ENCODE measurements at regions not wholly inside any gene's neighbourhood (a gene's known extent, or its start where the extent isn't known, plus 50 kb on each side); places are given as distances from the start of the nearest gene placed in this dataset.

- Histone ChIP-seq H4K8ac (ENCODE audit: low read depth, low read length) (no peak overlapping the region), H3K36me3 (replicated peaks in 1 of 2; ENCODE audit: control insufficient read depth in 2 of 2, insufficient read depth in 2 of 2, low read length in 2 of 2) (no peaks in the 10 kb centered on the region), H3K4me2 (ENCODE audit: insufficient read depth, low read length, poor library complexity, severe bottlenecking) (no peak overlapping the region), H3K9me3 (replicated peaks in 1 of 2; ENCODE audit: control insufficient read depth in 2 of 2, insufficient read depth in 1 of 2, low read depth in 1 of 2, low read length in 2 of 2) (no peaks in the 10 kb centered on the region), H3K23ac (ENCODE audit: low read depth, low read length, poor library complexity) (no peak overlapping the region), H2BK5ac (ENCODE audit: low read length) (no peak overlapping the region), H2AK5ac (ENCODE audit: low read depth, low read length) (no peak overlapping the region), H3K27me3 (ENCODE audit: control insufficient read depth in 3 of 3, insufficient read depth in 3 of 3, low read depth in 1 of 3, low read length in 3 of 3) (no peaks in the 10 kb centered on the region), H3K18ac (ENCODE audit: low read length) (no peak overlapping the region), H3K4ac (ENCODE audit: low read length) (no peak overlapping the region), H4K91ac (ENCODE audit: low read depth, low read length, poor library complexity) (no peak overlapping the region), H3K4me1 (ENCODE audit: control insufficient read depth in 2 of 2, insufficient read depth in 1 of 2, low read depth in 1 of 2, low read length in 2 of 2) (no peaks in the 10 kb centered on the region), H3K14ac (ENCODE audit: low read length) (no peak overlapping the region), H2AFZ (ENCODE audit: low read length) (no peak overlapping the region), H3K27ac (replicated peaks; ENCODE audit: low read length) (no peak overlapping the region), H3K9ac (ENCODE audit: low read depth, low read length, poor library complexity) (no peak overlapping the region), H2BK12ac (ENCODE audit: low read length) (no peak overlapping the region), H3K4me3 (ENCODE audit: low read length in 2 of 2) (no peak overlapping the region), H2BK120ac (ENCODE audit: low read depth, low read length) (no peak overlapping the region), H2BK15ac (ENCODE audit: low read length) (no peak overlapping the region), H3K79me1 (ENCODE audit: low read depth, low read length) (no peaks in the 10 kb centered on the region)
- DNase-seq (ENCODE audit: low spot score), result no peak
These were observed 128.4 kb downstream of the ARL4A start for GRCh38 chr7:12815871-12816270.

DNA sequence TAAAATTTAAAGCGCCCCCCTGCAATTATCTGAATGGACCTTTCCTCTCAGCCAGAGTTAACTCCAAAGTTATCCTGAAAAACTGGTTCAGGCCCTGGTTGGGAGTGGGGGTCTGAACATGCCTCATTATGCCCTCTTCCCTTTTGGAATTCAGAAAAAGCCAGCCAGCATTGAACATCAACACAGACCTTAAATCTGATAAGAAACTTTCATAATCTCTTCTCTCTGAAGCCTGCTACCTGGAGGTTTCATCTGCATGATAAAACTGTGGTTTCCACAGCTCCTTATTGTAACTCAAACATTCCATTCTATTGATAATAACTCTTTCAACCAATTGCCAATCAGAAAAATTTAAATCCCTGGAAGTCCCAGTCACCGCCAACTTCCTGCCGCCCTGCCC is 133.3 kb downstream of the ARL4A start:
- H3K4me3 ChIP-seq (ENCODE audit: low read length in 2 of 2), result no peak overlapping the region
- no peak overlapping the region for H3K18ac ChIP-seq (ENCODE audit: low read length)
- peaks cover 0 to 11% of the 10 kb centered on the region in 2 donors for H3K9me3 ChIP-seq (replicated peaks in 1 of 2; ENCODE audit: control insufficient read depth in 2 of 2, insufficient read depth in 1 of 2, low read depth in 1 of 2, low read length in 2 of 2)
- no peak overlapping the region for H3K14ac ChIP-seq (ENCODE audit: low read length)
- H2BK120ac ChIP-seq (ENCODE audit: low read depth, low read length), result no peak overlapping the region
- H3K4ac ChIP-seq (ENCODE audit: low read length), result no peak overlapping the region
- H3K23ac ChIP-seq (ENCODE audit: low read depth, low read length, poor library complexity), result no peak overlapping the region
- no peak overlapping the region for H3K27ac ChIP-seq (replicated peaks; ENCODE audit: low read length)
- no peak overlapping the region for H4K91ac ChIP-seq (ENCODE audit: low read depth, low read length, poor library complexity)
- no peaks in the 10 kb centered on the region for H3K4me1 ChIP-seq (ENCODE audit: control insufficient read depth in 2 of 2, insufficient read depth in 1 of 2, low read depth in 1 of 2, low read length in 2 of 2)
- H2AK5ac ChIP-seq (ENCODE audit: low read depth, low read length), result no peak overlapping the region
- no peaks in the 10 kb centered on the region for H3K79me1 ChIP-seq (ENCODE audit: low read depth, low read length)
- H3K36me3 ChIP-seq (replicated peaks in 1 of 2; ENCODE audit: control insufficient read depth in 2 of 2, insufficient read depth in 2 of 2, low read length in 2 of 2), result no peaks in the 10 kb centered on the region
- no peak for DNase-seq (ENCODE audit: low spot score)
- H3K27me3 ChIP-seq (ENCODE audit: control insufficient read depth in 3 of 3, insufficient read depth in 3 of 3, low read depth in 1 of 3, low read length in 3 of 3), result no peaks in the 10 kb centered on the region
- H2BK12ac ChIP-seq (ENCODE audit: low read length), result no peak overlapping the region
- no peak overlapping the region for H3K4me2 ChIP-seq (ENCODE audit: insufficient read depth, low read length, poor library complexity, severe bottlenecking)
- H2AFZ ChIP-seq (ENCODE audit: low read length), result no peak overlapping the region
- H2BK5ac ChIP-seq (ENCODE audit: low read length), result no peak overlapping the region
- no CpG with 5 or more reads among the region's 3 CpGs for WGBS, 2 donors (ENCODE audit: extremely low coverage in 2 of 2, insufficient read length in 2 of 2, insufficient replicate concordance in 1 of 2)
- H2BK15ac ChIP-seq (ENCODE audit: low read length), result no peak overlapping the region
- no peak overlapping the region for H4K8ac ChIP-seq (ENCODE audit: low read depth, low read length)
- no peak overlapping the region for H3K9ac ChIP-seq (ENCODE audit: low read depth, low read length, poor library complexity)

- Histone ChIP-seq H3K79me1 (ENCODE audit: low read depth, low read length) (no peaks in the 10 kb centered on the region), H3K27me3 (ENCODE audit: control insufficient read depth in 3 of 3, insufficient read depth in 3 of 3, low read depth in 1 of 3, low read length in 3 of 3) (no peaks in the 10 kb centered on the region), H3K36me3 (replicated peaks in 1 of 2; ENCODE audit: control insufficient read depth in 2 of 2, insufficient read depth in 2 of 2, low read length in 2 of 2) (no peaks in the 10 kb centered on the region), H3K4me3 (ENCODE audit: low read length in 2 of 2) (no peak overlapping the region), H3K4ac (ENCODE audit: low read length) (no peak overlapping the region), H2AK5ac (ENCODE audit: low read depth, low read length) (no peak overlapping the region), H3K27ac (replicated peaks; ENCODE audit: low read length) (no peak overlapping the region), H3K14ac (ENCODE audit: low read length) (no peak overlapping the region), H3K4me1 (ENCODE audit: control insufficient read depth in 2 of 2, insufficient read depth in 1 of 2, low read depth in 1 of 2, low read length in 2 of 2) (no peaks in the 10 kb centered on the region), H3K18ac (ENCODE audit: low read length) (no peak overlapping the region), H2BK120ac (ENCODE audit: low read depth, low read length) (no peak overlapping the region), H3K9me3 (replicated peaks in 1 of 2; ENCODE audit: control insufficient read depth in 2 of 2, insufficient read depth in 1 of 2, low read depth in 1 of 2, low read length in 2 of 2) (peaks cover 0 to 11% of the 10 kb centered on the region in 2 donors), H3K23ac (ENCODE audit: low read depth, low read length, poor library complexity) (no peak overlapping the region), H2BK15ac (ENCODE audit: low read length) (no peak overlapping the region), H3K9ac (ENCODE audit: low read depth, low read length, poor library complexity) (no peak overlapping the region), H4K91ac (ENCODE audit: low read depth, low read length, poor library complexity) (no peak overlapping the region), H3K4me2 (ENCODE audit: insufficient read depth, low read length, poor library complexity, severe bottlenecking) (no peak overlapping the region), H4K8ac (ENCODE audit: low read depth, low read length) (no peak overlapping the region), H2BK5ac (ENCODE audit: low read length) (no peak overlapping the region), H2AFZ (ENCODE audit: low read length) (no peak overlapping the region), H2BK12ac (ENCODE audit: low read length) (no peak overlapping the region)
- WGBS, 2 donors (ENCODE audit: extremely low coverage in 2 of 2, insufficient read length in 2 of 2, insufficient replicate concordance in 1 of 2), result no CpG with 5 or more reads among the region's 2 CpGs
- DNase-seq (ENCODE audit: low spot score), result no peak
These were observed 134.3 kb downstream of the ARL4A start for GRCh38 chr7:12821746-12822145.

GRCh38 chr7:12826079-12826478 is 138.6 kb downstream of the ARL4A start:
- Histone ChIP-seq H2AK5ac (ENCODE audit: low read depth, low read length) (no peak overlapping the region), H2BK5ac (ENCODE audit: low read length) (no peak overlapping the region), H3K14ac (ENCODE audit: low read length) (no peak overlapping the region), H3K36me3 (replicated peaks in 1 of 2; ENCODE audit: control insufficient read depth in 2 of 2, insufficient read depth in 2 of 2, low read length in 2 of 2) (no peaks in the 10 kb centered on the region), H3K4me3 (ENCODE audit: low read length in 2 of 2) (no peak overlapping the region), H3K27ac (replicated peaks; ENCODE audit: low read length) (no peak overlapping the region), H3K79me1 (ENCODE audit: low read depth, low read length) (no peaks in the 10 kb centered on the region), H3K4me2 (ENCODE audit: insufficient read depth, low read length, poor library complexity, severe bottlenecking) (no peak overlapping the region), H2AFZ (ENCODE audit: low read length) (peak overlapping the region; percentile 25), H2BK15ac (ENCODE audit: low read length) (no peak overlapping the region), H3K9ac (ENCODE audit: low read depth, low read length, poor library complexity) (no peak overlapping the region), H3K4me1 (ENCODE audit: control insufficient read depth in 2 of 2, insufficient read depth in 1 of 2, low read depth in 1 of 2, low read length in 2 of 2) (no peaks in the 10 kb centered on the region), H4K91ac (ENCODE audit: low read depth, low read length, poor library complexity) (no peak overlapping the region), H3K4ac (ENCODE audit: low read length) (no peak overlapping the region), H3K18ac (ENCODE audit: low read length) (no peak overlapping the region), H3K9me3 (replicated peaks in 1 of 2; ENCODE audit: control insufficient read depth in 2 of 2, insufficient read depth in 1 of 2, low read depth in 1 of 2, low read length in 2 of 2) (peaks cover 0 to 11% of the 10 kb centered on the region in 2 donors), H2BK12ac (ENCODE audit: low read length) (no peak overlapping the region), H3K27me3 (ENCODE audit: control insufficient read depth in 3 of 3, insufficient read depth in 3 of 3, low read depth in 1 of 3, low read length in 3 of 3) (no peaks in the 10 kb centered on the region), H3K23ac (ENCODE audit: low read depth, low read length, poor library complexity) (no peak overlapping the region), H4K8ac (ENCODE audit: low read depth, low read length) (no peak overlapping the region), H2BK120ac (ENCODE audit: low read depth, low read length) (no peak overlapping the region)
- DNase-seq (ENCODE audit: low spot score), result no peak
- WGBS, 2 donors (ENCODE audit: extremely low coverage in 2 of 2, insufficient read length in 2 of 2, insufficient replicate concordance in 1 of 2), result no CpG with 5 or more reads among the region's 1 CpG

All from neuronal stem cell (in vitro differentiated cells).